ENCODE measurements at regions not wholly inside any gene's neighbourhood (a gene's known extent, or its start where the extent isn't known, plus 50 kb on each side); places are given as distances from the start of the nearest gene placed in this dataset.
"Not testable (repeated sequence)": the region's sequence is repeated elsewhere in the genome, so short reads cannot be mapped to it uniquely, and the experiment has no call there.

DNA sequence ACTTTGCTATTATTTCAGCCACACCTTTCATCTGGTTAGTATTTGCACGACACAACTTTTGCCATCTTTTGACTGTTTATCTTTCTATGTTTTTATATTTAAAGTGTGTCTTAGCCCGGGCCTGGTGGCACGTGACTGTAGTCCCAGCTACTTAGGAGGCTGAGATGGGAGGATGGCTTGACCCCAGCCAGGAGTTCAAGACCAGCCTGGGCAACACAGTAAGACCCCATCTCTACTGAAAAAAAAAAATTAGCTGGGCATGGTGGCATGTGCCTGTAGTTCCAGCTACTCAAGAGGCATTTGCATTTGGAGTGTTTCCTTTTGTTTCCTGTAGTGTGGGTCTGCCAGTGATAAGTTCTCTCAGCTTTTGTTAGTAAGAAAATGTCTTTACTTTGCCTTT lies 88.7 kb upstream of the GLI2 start:
- Histone ChIP-seq H3K9me3 (peaks cover 0 to 30% (median 16%) of the 10 kb centered on the region in 12 donors), H3K36me3 (no peaks in the 10 kb centered on the region), H3K4me3 (no peak overlapping the region), H3K27ac (no peak overlapping the region), H3K4me1 (peaks cover 0 to 4% (median 0%) of the 10 kb centered on the region in 12 donors), H3K27me3 (no peaks in the 10 kb centered on the region)
- 73 to 79% (median 75%) methylated on average over 3 of the region's 3 CpGs for WGBS, 4 donors
- no peak for DNase-seq
- ATAC-seq = no peak
- intact Hi-C loops (cut with DNase I) = no loop called here
- no peak for TF ChIP-seq POLR2A (IDR thresholded peaks at IDR 0.05)
- TF ChIP-seq, protein P1, sequence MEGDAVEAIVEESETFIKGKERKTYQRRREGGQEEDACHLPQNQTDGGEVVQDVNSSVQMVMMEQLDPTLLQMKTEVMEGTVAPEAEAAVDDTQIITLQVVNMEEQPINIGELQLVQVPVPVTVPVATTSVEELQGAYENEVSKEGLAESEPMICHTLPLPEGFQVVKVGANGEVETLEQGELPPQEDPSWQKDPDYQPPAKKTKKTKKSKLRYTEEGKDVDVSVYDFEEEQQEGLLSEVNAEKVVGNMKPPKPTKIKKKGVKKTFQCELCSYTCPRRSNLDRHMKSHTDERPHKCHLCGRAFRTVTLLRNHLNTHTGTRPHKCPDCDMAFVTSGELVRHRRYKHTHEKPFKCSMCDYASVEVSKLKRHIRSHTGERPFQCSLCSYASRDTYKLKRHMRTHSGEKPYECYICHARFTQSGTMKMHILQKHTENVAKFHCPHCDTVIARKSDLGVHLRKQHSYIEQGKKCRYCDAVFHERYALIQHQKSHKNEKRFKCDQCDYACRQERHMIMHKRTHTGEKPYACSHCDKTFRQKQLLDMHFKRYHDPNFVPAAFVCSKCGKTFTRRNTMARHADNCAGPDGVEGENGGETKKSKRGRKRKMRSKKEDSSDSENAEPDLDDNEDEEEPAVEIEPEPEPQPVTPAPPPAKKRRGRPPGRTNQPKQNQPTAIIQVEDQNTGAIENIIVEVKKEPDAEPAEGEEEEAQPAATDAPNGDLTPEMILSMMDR (IDR thresholded peaks at IDR 0.05) = no peak

DNA sequence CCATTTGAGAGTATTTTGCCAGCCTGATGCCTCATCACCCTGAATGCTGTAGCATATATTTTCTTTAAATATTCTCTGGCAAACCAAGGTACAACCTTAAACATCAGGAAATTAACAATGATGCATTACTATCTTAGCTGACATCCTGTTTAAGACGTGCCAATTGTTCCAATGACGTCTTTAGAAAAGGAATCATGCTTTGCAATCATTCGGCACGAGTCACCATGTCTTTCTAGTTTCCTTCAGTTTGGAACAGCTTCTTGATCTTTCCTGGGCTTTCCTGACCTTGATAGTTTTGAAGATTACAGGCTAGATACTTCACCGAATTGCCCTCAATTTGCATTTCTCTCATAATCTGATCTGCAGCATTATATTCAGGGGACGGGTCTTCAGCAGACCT lies 88.2 kb upstream of the GLI2 start:
- ATAC-seq (no peak), DNase-seq (no peak)
- no peaks in the 10 kb centered on the region for H3K27me3 ChIP-seq
- TF ChIP-seq, protein P1 (IDR thresholded peaks at IDR 0.05) = no peak
- TF ChIP-seq POLR2A (IDR thresholded peaks at IDR 0.05) = no peak
- WGBS, 4 donors = 51 to 59% (median 54%) methylated on average over 6 of the region's 6 CpGs
- H3K27ac ChIP-seq = no peak overlapping the region
- no peak overlapping the region for H3K4me3 ChIP-seq
- peaks cover 0 to 4% (median 0%) of the 10 kb centered on the region in 12 donors for H3K4me1 ChIP-seq
- peaks cover 0 to 32% (median 16%) of the 10 kb centered on the region in 12 donors for H3K9me3 ChIP-seq
- H3K36me3 ChIP-seq = no peaks in the 10 kb centered on the region
- intact Hi-C loops (cut with DNase I) = no loop called here

DNA sequence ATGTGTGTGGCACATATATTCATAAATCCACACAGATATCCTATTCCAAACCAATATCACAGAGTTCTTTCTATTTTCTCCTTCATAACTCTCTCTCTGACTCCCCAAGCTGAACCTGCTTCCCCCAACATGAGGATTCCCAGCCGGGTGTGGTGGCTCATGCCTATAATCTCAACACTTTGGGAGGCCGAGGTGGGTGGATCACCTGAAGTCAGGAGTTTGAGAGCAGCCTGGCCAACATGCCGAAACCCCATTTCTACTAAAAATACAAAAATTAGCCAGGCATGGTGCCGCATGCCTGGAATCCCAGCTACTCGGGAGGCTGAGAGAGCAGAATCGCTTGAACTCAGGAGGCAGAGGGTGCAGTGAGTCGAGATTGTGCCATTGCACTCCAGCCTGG lies 86.3 kb upstream of the GLI2 start:
- H3K36me3 ChIP-seq; H3K4me3 ChIP-seq; H3K27ac ChIP-seq; intact Hi-C loops (cut with DNase I); ATAC-seq; H3K4me1 ChIP-seq; DNase-seq: not testable (repeated sequence)
- peaks cover 0 to 32% (median 16%) of the 10 kb centered on the region in 12 donors for H3K9me3 ChIP-seq
- H3K27me3 ChIP-seq = peaks cover 0 to 17% (median 2%) of the 10 kb centered on the region in 9 donors
- WGBS, 4 donors = 82 to 88% (median 86%) methylated on average over 7 of the region's 7 CpGs

DNA sequence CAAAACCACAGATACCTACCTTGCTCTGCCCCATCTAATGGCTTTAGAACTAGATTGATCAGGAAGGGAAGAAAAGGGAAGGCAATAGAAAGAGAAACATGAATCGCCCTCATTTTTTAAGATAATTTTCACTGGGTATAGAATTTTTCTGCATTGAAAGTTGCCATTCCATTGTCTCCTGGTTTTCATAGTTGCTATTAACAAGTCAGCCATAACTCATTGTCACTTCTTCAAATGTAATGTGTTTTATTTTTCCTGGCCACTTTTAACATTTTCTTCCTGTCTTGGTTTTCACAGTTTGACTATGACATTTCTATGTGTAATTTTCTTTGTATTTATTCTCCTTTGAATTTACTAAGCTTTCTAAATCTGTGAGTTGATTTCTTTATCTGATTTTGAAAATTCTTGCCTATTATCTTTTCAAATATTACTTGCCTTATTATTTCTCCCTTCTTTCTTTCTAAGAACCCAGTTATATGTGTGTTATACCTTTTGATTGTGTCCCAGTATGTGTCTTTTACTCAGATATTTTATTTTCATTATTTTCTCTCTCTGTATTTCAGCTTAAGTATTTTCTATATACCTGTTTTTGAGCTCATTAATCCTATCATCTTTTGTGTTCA lies 85.5 kb upstream of the GLI2 start:
- Histone ChIP-seq H3K9me3 (peaks cover 0 to 32% (median 16%) of the 10 kb centered on the region in 12 donors), H3K4me3 (no peak overlapping the region), H3K27ac (no peak overlapping the region), H3K4me1 (peaks cover 0 to 13% (median 0%) of the 10 kb centered on the region in 12 donors), H3K36me3 (no peaks in the 10 kb centered on the region), H3K27me3 (peaks cover 0 to 22% (median 7%) of the 10 kb centered on the region in 9 donors)
- intact Hi-C loops (cut with DNase I) = no loop called here
- ATAC-seq (no peak), DNase-seq (no peak)
- no peak for TF ChIP-seq POLR2A (IDR thresholded peaks at IDR 0.05)
- TF ChIP-seq, protein P1 (IDR thresholded peaks at IDR 0.05) = no peak
- WGBS, 4 donors = 89 to 92% (median 91%) methylated on average over 1 of the region's 1 CpG

DNA sequence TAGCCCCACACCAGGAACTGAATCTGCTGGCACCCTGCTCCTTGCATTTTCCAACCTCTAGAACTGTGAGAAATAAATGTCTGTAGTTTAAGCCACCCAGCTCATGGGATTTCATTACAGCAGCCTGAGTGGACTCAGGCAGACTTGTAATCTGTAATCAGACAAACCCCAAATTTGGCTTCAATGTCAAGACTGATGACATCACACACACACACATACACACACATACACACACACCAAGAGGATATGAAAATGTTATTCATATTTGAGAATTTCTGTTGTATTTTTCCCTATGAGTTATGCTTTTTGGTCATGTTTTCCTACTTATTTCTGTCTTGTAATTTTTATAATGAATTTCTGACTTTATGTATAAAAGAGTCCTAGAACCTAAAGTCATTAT lies 83.8 kb upstream of the GLI2 start:
- intact Hi-C loops (cut with DNase I) = no loop called here
- no peak for DNase-seq
- H3K27me3 ChIP-seq = peaks cover 0 to 22% (median 7%) of the 10 kb centered on the region in 9 donors
- H3K36me3 ChIP-seq = no peaks in the 10 kb centered on the region
- H3K4me3 ChIP-seq = no peak overlapping the region
- H3K4me1 ChIP-seq = peaks cover 0 to 12% (median 0%) of the 10 kb centered on the region in 12 donors
- H3K27ac ChIP-seq = no peak overlapping the region
- TF ChIP-seq, protein P1 (IDR thresholded peaks at IDR 0.05) = no peak
- no peak for TF ChIP-seq POLR2A (IDR thresholded peaks at IDR 0.05)
- peaks cover 0 to 32% (median 16%) of the 10 kb centered on the region in 12 donors for H3K9me3 ChIP-seq
- no peak for ATAC-seq

All from heart left ventricle (tissue), 16 donors.